ENCODE measurements at regions not wholly inside any gene's neighbourhood (a gene's known extent, or its start where the extent isn't known, plus 50 kb on each side); places are given as distances from the start of the nearest gene placed in this dataset.
A peak's percentile ranks its signal among the peaks of the same experiment; 100 is the strongest.
"Not testable (repeated sequence)": the region's sequence is repeated elsewhere in the genome, so short reads cannot be mapped to it uniquely, and the experiment has no call there.

GRCh38 chr4:128758314-128758922 is 51.1 kb upstream of the JADE1 start:
- DNase-seq (ENCODE audit: low spot score): no peak

- no peak for DNase-seq (ENCODE audit: low spot score)
Observed at GRCh38 chr4:128757712-128758111, 51.8 kb upstream of the JADE1 start.

GRCh38 chr4:128751354-128751753 is 58.1 kb upstream of the JADE1 start:
- DNase-seq (ENCODE audit: low spot score): no peak

GRCh38 chr4:128741748-128742147 is 67.8 kb upstream of the JADE1 start:
- not testable (repeated sequence) for DNase-seq (ENCODE audit: low spot score)

GRCh38 chr4:128737098-128737513 is 72.4 kb upstream of the JADE1 start:
- DNase-seq (ENCODE audit: low spot score): no peak

- DNase-seq (ENCODE audit: low spot score): no peak
Observed at GRCh38 chr4:128735714-128736113, 73.8 kb upstream of the JADE1 start.

- no peak for DNase-seq (ENCODE audit: low spot score)
Observed at GRCh38 chr4:128728190-128728589, 81.3 kb upstream of the JADE1 start.

GRCh38 chr4:128727658-128728057 is 81.8 kb upstream of the JADE1 start:
- DNase-seq (ENCODE audit: low spot score): no peak

GRCh38 chr4:128725405-128726055 is 84.0 kb upstream of the JADE1 start:
- DNase-seq (ENCODE audit: low spot score): no peak

GRCh38 chr4:128722911-128723310 is 86.6 kb upstream of the JADE1 start:
- DNase-seq (ENCODE audit: low spot score): no peak

- DNase-seq (ENCODE audit: low spot score): no peak
Observed at GRCh38 chr4:128721896-128722295, 87.6 kb upstream of the JADE1 start.

- DNase-seq (ENCODE audit: low spot score): no peak
Observed at GRCh38 chr4:128720270-128720669, 89.2 kb upstream of the JADE1 start.

- DNase-seq (ENCODE audit: low spot score): no peak
Observed at GRCh38 chr4:128718768-128719167, 90.7 kb upstream of the JADE1 start.

GRCh38 chr4:128716338-128716737 is 93.2 kb upstream of the JADE1 start:
- DNase-seq (ENCODE audit: low spot score): no peak

- no peak for DNase-seq (ENCODE audit: low spot score)
Observed at GRCh38 chr4:128715616-128716015, 93.9 kb upstream of the JADE1 start.

GRCh38 chr4:128711361-128711760 is 98.1 kb upstream of the JADE1 start:
- peak; percentile 33 for DNase-seq (ENCODE audit: low spot score)

- no peak for DNase-seq (ENCODE audit: low spot score)
Observed at GRCh38 chr4:128709268-128709667, 100.2 kb upstream of the JADE1 start.

- no peak for DNase-seq (ENCODE audit: low spot score)
Observed at GRCh38 chr4:128707864-128708263, 101.6 kb upstream of the JADE1 start.

GRCh38 chr4:128703948-128704347 is 105.6 kb upstream of the JADE1 start:
- DNase-seq (ENCODE audit: low spot score): no peak

GRCh38 chr4:128700659-128701350 is 108.7 kb upstream of the JADE1 start:
- no peak for DNase-seq (ENCODE audit: low spot score)

- DNase-seq (ENCODE audit: low spot score): no peak
Observed at GRCh38 chr4:128698386-128698785, 111.1 kb upstream of the JADE1 start.

GRCh38 chr4:128697323-128697722 is 112.2 kb upstream of the JADE1 start:
- no peak for DNase-seq (ENCODE audit: low spot score)

- DNase-seq (ENCODE audit: low spot score): no peak
Observed at GRCh38 chr4:128690011-128690410, 119.5 kb upstream of the JADE1 start.
